ENCODE measurements at regions not wholly inside any gene's neighbourhood (a gene's known extent, or its start where the extent isn't known, plus 50 kb on each side); places are given as distances from the start of the nearest gene placed in this dataset.

DNA sequence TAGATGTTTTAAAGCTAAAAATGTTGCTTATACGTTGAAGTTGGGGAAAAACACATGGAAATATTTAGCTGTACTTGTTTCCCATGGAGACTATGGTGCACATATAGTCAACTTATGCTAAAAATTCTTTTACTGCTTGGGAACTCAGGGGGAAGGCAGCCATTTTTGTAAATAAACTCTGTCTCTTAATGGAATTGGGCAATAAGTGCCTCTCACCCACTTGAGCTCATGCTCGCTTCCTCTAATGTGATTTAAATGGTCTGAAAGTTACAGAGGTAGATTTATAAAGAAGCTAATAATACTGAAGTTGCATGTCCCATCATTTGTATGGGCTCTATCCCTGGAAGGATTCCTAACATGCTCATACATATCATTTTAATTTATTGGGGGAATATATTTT lies 523.8 kb downstream of the RASEF start:
- no peak overlapping the region for H3K4me3 ChIP-seq (ENCODE audit: low read depth, low read length)
- TF ChIP-seq, protein P1, sequence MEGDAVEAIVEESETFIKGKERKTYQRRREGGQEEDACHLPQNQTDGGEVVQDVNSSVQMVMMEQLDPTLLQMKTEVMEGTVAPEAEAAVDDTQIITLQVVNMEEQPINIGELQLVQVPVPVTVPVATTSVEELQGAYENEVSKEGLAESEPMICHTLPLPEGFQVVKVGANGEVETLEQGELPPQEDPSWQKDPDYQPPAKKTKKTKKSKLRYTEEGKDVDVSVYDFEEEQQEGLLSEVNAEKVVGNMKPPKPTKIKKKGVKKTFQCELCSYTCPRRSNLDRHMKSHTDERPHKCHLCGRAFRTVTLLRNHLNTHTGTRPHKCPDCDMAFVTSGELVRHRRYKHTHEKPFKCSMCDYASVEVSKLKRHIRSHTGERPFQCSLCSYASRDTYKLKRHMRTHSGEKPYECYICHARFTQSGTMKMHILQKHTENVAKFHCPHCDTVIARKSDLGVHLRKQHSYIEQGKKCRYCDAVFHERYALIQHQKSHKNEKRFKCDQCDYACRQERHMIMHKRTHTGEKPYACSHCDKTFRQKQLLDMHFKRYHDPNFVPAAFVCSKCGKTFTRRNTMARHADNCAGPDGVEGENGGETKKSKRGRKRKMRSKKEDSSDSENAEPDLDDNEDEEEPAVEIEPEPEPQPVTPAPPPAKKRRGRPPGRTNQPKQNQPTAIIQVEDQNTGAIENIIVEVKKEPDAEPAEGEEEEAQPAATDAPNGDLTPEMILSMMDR (IDR thresholded peaks at IDR 0.05; ENCODE audit: low read depth, low read length), result no peak

DNA sequence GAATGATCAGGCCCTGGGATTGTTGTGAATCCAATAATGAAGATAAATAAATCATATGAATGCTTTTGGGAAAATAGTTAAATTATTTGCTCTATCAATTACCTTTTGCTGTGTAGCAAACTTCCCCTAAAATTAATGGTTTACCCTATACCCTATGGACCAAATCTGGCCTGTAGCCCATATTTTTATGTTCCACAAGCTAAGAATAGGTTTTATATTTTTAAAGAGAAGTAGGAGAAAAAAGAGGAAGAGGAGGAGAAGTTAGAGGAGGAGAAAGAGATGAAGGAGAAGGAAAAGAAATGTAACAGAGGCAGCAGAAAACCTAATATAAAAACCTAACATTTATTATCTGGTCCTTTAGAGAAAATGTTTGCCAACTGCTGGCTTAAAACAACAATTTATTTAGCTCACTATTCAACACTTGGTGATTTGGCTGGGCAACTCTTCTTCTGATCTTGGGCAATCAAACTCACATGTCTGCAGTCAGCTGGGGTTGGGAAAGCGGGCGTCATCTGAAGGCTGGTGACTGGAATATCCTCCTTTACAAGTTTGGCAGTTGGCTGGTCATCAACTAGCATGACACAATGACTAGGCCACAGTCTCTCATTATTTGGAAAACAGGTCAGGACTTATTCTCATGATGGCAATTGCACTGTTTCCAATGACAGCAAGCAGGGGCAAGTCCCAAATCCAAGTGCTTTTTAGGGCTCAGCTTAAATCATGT lies 522.9 kb downstream of the RASEF start:
- H3K4me3 ChIP-seq (ENCODE audit: low read depth, low read length), result no peak overlapping the region
- TF ChIP-seq, protein P1 (IDR thresholded peaks at IDR 0.05; ENCODE audit: low read depth, low read length), result no peak

DNA sequence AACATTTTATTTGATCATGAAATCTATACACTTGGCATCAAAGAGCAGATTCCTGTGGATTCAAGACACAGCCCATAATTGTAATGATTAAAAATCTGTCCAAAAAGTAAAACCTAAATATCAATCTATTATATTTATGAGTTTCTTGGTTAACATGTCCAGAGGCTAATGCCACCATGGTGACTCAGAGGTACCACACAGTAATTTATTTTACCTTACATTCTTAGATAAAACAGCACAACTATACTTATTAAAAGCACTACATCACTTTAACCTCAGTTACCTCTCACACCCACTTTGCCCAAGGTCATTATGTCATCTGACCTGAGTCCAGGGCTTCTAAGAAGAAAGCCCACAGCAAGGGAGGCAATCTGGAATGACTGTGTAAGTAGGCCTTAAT lies 519.2 kb downstream of the RASEF start:
- H3K4me3 ChIP-seq (ENCODE audit: low read depth, low read length), result no peak overlapping the region
- TF ChIP-seq, protein P1 (IDR thresholded peaks at IDR 0.05; ENCODE audit: low read depth, low read length), result no peak

DNA sequence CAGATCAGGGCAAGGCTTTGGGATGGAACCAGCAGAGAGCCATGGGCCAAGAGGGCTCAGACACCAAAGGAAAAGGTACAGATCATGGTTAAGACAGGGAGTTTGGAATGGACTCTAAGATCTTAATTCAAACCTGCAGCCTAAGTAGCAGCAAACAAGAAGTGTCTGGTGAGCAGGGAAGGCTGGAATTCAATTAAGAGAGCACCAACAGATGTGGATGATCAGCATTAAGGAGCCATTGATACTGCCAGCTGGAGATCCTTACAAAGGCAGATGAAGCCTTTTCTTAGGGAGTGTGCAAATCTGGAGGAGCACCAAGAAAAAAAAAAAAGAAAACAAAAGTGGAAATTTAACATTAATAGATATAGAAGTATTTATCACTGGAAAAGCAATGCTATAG lies 516.8 kb downstream of the RASEF start:
- TF ChIP-seq, protein P1 (IDR thresholded peaks at IDR 0.05; ENCODE audit: low read depth, low read length), result no peak
- no peak overlapping the region for H3K4me3 ChIP-seq (ENCODE audit: low read depth, low read length)

DNA sequence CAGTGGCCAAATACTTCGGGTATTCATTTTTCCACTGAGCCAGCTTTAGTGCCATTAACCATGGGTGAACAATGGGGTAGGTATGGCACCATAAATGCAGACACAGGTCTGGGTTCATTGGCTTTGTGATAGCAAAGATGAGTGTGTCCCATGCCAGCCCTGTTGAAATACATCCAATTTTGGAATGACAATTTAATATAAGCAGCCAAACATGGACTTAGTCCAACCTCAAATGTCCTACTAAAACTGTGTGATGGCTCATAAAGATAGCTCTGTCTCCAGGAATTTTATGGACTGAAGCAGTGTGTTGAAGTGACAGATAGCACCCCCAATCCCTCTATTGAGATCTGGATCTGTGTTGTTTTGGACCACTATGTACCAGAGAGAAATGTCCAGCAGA lies 514.9 kb downstream of the RASEF start:
- TF ChIP-seq, protein P1 (IDR thresholded peaks at IDR 0.05; ENCODE audit: low read depth, low read length), result no peak
- no peak overlapping the region for H3K4me3 ChIP-seq (ENCODE audit: low read depth, low read length)

DNA sequence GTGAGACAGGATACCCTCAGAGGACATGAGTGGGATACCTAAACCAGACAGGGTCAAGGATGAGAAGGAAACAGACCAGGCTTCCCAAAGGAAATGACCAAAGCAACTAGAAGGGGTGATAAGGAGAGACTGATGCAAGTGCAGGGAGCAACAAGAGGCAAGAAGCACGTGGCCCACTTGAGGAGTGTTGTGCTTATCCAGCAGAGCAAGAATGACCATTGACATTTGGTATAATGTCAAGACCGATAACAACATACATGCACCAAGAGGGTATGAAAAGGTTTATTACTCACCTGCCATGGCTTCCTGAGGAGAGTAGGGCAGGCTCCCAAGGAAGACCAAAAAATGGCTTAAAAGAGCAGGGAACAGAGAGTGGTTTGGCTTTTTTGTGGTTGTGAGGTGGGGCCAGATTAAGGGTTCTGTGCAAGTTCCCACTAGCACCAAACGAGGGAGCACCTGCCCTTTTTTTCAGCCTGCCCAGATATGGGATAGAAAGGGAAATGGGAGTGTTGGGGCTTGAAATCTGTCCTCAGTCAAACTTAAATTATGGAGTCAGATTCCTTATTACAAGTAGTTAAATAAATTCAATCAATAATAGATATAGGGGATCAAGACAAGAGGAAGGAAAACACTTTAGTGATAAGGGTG lies 513.6 kb downstream of the RASEF start:
- TF ChIP-seq, protein P1 (IDR thresholded peaks at IDR 0.05; ENCODE audit: low read depth, low read length), result no peak
- no peak overlapping the region for H3K4me3 ChIP-seq (ENCODE audit: low read depth, low read length)

DNA sequence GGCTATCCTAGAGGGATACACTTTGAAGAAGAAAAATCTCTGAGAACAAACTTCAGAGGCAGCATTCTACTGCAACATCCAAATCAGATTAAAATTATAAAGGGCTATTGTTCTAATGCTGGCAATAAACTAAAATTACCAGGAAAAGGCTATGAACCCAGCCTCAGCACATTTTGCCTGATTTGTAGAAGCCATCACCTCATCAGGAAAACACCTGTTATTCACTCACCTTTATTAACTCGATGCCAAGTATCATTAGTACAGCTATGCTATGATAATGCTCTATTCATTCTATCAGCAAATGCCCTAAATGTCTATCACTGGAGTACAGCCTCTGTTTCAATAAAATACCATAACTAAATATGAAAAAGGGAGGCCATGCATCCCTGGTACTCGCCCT lies 510.2 kb downstream of the RASEF start:
- TF ChIP-seq, protein P1 (IDR thresholded peaks at IDR 0.05; ENCODE audit: low read depth, low read length), result no peak
- no peak overlapping the region for H3K4me3 ChIP-seq (ENCODE audit: low read depth, low read length)

All from WI38 (cell line).